Left colon (tissue), 2 donors: ENCODE measurements at regions not wholly inside any gene's neighbourhood (a gene's known extent, or its start where the extent isn't known, plus 50 kb on each side); places are given as distances from the start of the nearest gene placed in this dataset.
"Not testable (repeated sequence)": the region's sequence is repeated elsewhere in the genome, so short reads cannot be mapped to it uniquely, and the experiment has no call there.

Experiments used
- ATAC-seq: fragments of 200-7000 bp; cut with Tn5 transposase; one replicate; pipeline ENCODE4 v1.9.1; 2020; ENCODE audit warnings: mild to moderate bottlenecking, moderate library complexity
- DNase-seq, 2 donors: peaks; one replicate each; pipeline ENCODE4 v3.0.0-alpha.2; 2020
- intact Hi-C, 2 donors: fragments of 100-400 bp; cut with DNase I in 1 of 2; cut with micrococcal nuclease in 1 of 2; formaldehyde crosslinking; loops; one replicate each; pipeline versions ENCODE4 v1.11.2 to v1.14.0; 2022; cut with DNase I, micrococcal nuclease
- donor health status: DM: no; HTN: no; CAD: no.
- donor health status: DM: yes; HTN: yes; CAD: no.

- DNase-seq, result no peak
- intact Hi-C loops, result no loop called here
- no peak for ATAC-seq
These were observed 61.0 kb upstream of the BBX start for GRCh38 chr3:107461721-107462120.

- ATAC-seq, result no peak
- no peak for DNase-seq
- intact Hi-C loops, result no loop called here
These were observed 58.7 kb upstream of the BBX start for GRCh38 chr3:107464037-107464436.

GRCh38 chr3:107465064-107465631 is 57.6 kb upstream of the BBX start:
- ATAC-seq (no peak), DNase-seq (no peak)
- intact Hi-C loops, result no loop called here

- no peak for ATAC-seq
- no peak for DNase-seq
- intact Hi-C loops, result no loop called here
These were observed 54.0 kb upstream of the BBX start for GRCh38 chr3:107468782-107469181.

GRCh38 chr3:107470496-107470895 is 52.3 kb upstream of the BBX start:
- DNase-seq, result peak; percentile 47 to 75
- ATAC-seq, intact Hi-C loops: not testable (repeated sequence)
